ENCODE measurements at regions not wholly inside any gene's neighbourhood (a gene's known extent, or its start where the extent isn't known, plus 50 kb on each side); places are given as distances from the start of the nearest gene placed in this dataset.

- Histone ChIP-seq H3K27me3 (no peaks in the 10 kb centered on the region), H3K36me3 (no peaks in the 10 kb centered on the region), H3K27ac (no peak overlapping the region), H3K4me3 (no peak overlapping the region), H3K9me3 (no peaks in the 10 kb centered on the region), H3K4me1 (peaks cover 0 to 14% (median 0%) of the 10 kb centered on the region in 3 donors)
- DNase-seq: no peak
- TF ChIP-seq POLR2A (IDR thresholded peaks at IDR 0.05) (no peak), CTCF (IDR thresholded peaks at IDR 0.05) (no peak)
- intact Hi-C loops (cut with DNase I): no loop called here
- 45 to 48% methylated on average over 2 of the region's 2 CpGs for WGBS, 2 donors
These were observed 380.3 kb upstream of the PDE3A start for GRCh38 chr12:19988001-19988400.

GRCh38 chr12:19988459-19988873, 379.9 kb upstream of the PDE3A start:
- WGBS, 2 donors: 16 to 17% methylated on average over 3 of the region's 3 CpGs
- TF ChIP-seq POLR2A (IDR thresholded peaks at IDR 0.05) (no peak), CTCF (IDR thresholded peaks at IDR 0.05) (no peak)
- intact Hi-C loops (cut with DNase I): no loop called here
- H3K4me3 ChIP-seq: no peak overlapping the region
- H3K4me1 ChIP-seq: peaks cover 0 to 14% (median 0%) of the 10 kb centered on the region in 3 donors
- no peaks in the 10 kb centered on the region for H3K27me3 ChIP-seq
- no peak for DNase-seq
- H3K36me3 ChIP-seq: no peaks in the 10 kb centered on the region
- no peak overlapping the region for H3K27ac ChIP-seq
- no peaks in the 10 kb centered on the region for H3K9me3 ChIP-seq

- Histone ChIP-seq H3K9me3 (no peaks in the 10 kb centered on the region), H3K36me3 (no peaks in the 10 kb centered on the region), H3K27ac (no peak overlapping the region), H3K4me3 (no peak overlapping the region), H3K4me1 (peaks cover 0 to 14% (median 0%) of the 10 kb centered on the region in 3 donors), H3K27me3 (no peaks in the 10 kb centered on the region)
- DNase-seq: no peak
- intact Hi-C loops (cut with DNase I): no loop called here
- WGBS, 2 donors: 65 to 73% methylated on average over 1 of the region's 1 CpG
- no peak for TF ChIP-seq POLR2A (IDR thresholded peaks at IDR 0.05)
These were observed 379.4 kb upstream of the PDE3A start for GRCh38 chr12:19988948-19989347.

GRCh38 chr12:19991146-19991545, 377.2 kb upstream of the PDE3A start:
- no peak for DNase-seq
- Histone ChIP-seq H3K9me3 (no peaks in the 10 kb centered on the region), H3K36me3 (no peaks in the 10 kb centered on the region), H3K27me3 (no peaks in the 10 kb centered on the region), H3K4me3 (no peak overlapping the region), H3K4me1 (peaks cover 0 to 14% (median 0%) of the 10 kb centered on the region in 3 donors), H3K27ac (no peak overlapping the region)
- TF ChIP-seq POLR2A (IDR thresholded peaks at IDR 0.05): no peak
- no peak for TF ChIP-seq CTCF (IDR thresholded peaks at IDR 0.05)
- WGBS, 2 donors: 32 to 43% methylated on average over 3 of the region's 3 CpGs
- intact Hi-C loops (cut with DNase I): no loop called here

GRCh38 chr12:19992311-19992710, 376.0 kb upstream of the PDE3A start:
- Histone ChIP-seq H3K27me3 (no peaks in the 10 kb centered on the region), H3K9me3 (no peaks in the 10 kb centered on the region), H3K27ac (no peak overlapping the region), H3K4me1 (peaks cover 0 to 14% (median 0%) of the 10 kb centered on the region in 3 donors), H3K36me3 (no peaks in the 10 kb centered on the region), H3K4me3 (no peak overlapping the region)
- TF ChIP-seq POLR2A (IDR thresholded peaks at IDR 0.05) (no peak), CTCF (IDR thresholded peaks at IDR 0.05) (no peak)
- WGBS, 2 donors: 64 to 66% methylated on average over 2 of the region's 2 CpGs
- DNase-seq: no peak
- intact Hi-C loops (cut with DNase I): no loop called here

GRCh38 chr12:19994968-19995367, 373.4 kb upstream of the PDE3A start:
- Histone ChIP-seq H3K36me3 (no peaks in the 10 kb centered on the region), H3K27me3 (no peaks in the 10 kb centered on the region), H3K4me3 (no peak overlapping the region), H3K4me1 (no peaks in the 10 kb centered on the region), H3K27ac (no peak overlapping the region), H3K9me3 (no peaks in the 10 kb centered on the region)
- intact Hi-C loops (cut with DNase I): no loop called here
- TF ChIP-seq POLR2A (IDR thresholded peaks at IDR 0.05) (no peak), CTCF (IDR thresholded peaks at IDR 0.05) (peak in 1 of 6 experiments; percentile 12)
- no peak for DNase-seq
